C4-2B (cell line): ENCODE measurements at regions not wholly inside any gene's neighbourhood (a gene's known extent, or its start where the extent isn't known, plus 50 kb on each side); places are given as distances from the start of the nearest gene placed in this dataset.

Experiments
- H3K27ac ChIP-seq: fragments of 450-650 bp; 2 replicates; pipeline ENCODE4 v1.5.1; 2017
- ZFX ChIP-seq: fragments of 450-650 bp; IDR thresholded peaks from 2 replicates; pipeline ENCODE4 v1.6.1; 2017
- TF ChIP-seq, protein P1 (sequence below): fragments of 450-650 bp; conservative IDR thresholded peaks from 2 replicates; pipeline ENCODE4 v1.5.1; 2017; ENCODE audit warnings: mild to moderate bottlenecking

DNA sequence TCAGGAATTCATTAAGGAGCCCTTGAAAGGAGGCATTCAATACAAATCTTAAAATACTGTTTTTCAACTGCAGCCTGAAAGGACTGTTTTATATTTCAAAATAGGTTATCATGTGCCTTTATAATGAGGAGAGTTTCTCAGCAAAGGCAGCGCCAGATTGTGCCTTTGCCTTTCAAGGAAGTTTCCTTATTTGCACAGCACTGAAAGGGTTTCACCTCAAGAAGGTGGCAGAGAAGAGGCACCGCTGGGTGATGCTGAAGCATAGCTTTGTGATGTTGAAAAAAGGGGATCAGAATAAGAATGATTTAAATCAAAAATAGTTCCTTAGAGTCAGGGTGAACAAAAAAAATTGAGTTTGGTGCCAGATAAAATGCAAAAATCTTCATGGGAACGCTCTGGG lies 601.0 kb upstream of the KIRREL3 start:
- no peak overlapping the region for H3K27ac ChIP-seq
- TF ChIP-seq, protein P1, sequence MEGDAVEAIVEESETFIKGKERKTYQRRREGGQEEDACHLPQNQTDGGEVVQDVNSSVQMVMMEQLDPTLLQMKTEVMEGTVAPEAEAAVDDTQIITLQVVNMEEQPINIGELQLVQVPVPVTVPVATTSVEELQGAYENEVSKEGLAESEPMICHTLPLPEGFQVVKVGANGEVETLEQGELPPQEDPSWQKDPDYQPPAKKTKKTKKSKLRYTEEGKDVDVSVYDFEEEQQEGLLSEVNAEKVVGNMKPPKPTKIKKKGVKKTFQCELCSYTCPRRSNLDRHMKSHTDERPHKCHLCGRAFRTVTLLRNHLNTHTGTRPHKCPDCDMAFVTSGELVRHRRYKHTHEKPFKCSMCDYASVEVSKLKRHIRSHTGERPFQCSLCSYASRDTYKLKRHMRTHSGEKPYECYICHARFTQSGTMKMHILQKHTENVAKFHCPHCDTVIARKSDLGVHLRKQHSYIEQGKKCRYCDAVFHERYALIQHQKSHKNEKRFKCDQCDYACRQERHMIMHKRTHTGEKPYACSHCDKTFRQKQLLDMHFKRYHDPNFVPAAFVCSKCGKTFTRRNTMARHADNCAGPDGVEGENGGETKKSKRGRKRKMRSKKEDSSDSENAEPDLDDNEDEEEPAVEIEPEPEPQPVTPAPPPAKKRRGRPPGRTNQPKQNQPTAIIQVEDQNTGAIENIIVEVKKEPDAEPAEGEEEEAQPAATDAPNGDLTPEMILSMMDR, result no peak
- TF ChIP-seq ZFX, result no peak

DNA sequence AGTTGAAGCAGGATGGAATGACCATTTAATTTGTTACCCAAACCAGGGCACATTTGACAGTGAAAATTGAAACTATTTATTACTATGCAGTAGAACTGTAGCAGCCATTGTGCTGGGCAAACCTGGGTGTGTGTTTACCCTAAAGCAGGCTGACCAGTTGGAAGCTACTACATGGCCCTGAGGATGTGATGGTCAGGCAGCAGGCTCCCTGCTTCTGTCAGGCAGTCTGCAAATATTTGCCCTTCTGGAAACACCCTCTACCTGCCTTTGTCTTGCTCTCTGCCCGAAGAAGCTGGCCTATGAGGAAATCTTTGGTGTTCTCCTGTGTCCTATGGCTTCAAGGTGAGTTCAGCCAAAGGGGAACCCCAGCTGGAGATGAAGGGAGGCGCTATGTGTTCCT lies 600.1 kb upstream of the KIRREL3 start:
- no peak overlapping the region for H3K27ac ChIP-seq
- TF ChIP-seq ZFX, result no peak
- TF ChIP-seq, protein P1, result no peak

DNA sequence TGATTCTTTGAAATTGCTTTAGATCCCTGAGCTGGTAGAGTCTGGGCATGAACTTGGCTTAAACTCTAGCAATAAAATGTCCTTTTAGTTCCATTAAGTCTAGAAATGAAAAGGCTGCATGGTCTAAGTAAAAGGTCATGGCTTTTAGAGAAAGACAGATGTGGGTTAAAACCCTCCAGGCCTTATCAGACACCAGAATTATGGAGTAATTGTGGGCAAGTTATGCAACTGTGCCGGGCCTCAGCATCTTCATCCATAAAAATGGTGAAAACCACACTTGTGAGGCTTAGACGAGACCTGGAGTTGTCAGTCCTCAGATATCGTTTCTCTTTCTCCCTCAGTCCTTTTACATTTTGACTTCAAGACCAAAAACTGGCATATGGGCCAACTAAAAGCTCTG lies 597.9 kb upstream of the KIRREL3 start:
- no peak overlapping the region for H3K27ac ChIP-seq
- TF ChIP-seq, protein P1, result no peak
- TF ChIP-seq ZFX, result no peak

DNA sequence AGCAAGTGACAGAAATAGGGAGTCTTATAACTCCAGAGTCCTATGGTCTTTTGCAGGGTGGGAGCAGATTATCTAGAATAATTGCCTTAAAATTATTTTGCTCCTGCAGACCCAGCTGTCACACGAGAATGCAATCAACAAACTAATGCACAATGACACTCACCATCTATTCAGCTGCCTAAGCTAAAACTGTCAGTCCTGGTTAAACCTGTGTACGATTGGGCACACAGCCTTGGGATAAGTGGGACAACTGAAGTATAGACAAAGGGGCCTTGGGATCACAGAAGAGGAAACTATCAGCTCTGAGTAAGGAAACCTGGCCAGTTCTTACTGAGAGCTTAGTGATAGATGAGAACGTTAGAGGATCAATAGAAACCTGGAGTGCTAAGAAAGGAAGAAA lies 595.9 kb upstream of the KIRREL3 start:
- H3K27ac ChIP-seq, result no peak overlapping the region
- TF ChIP-seq, protein P1, result no peak
- TF ChIP-seq ZFX, result no peak

DNA sequence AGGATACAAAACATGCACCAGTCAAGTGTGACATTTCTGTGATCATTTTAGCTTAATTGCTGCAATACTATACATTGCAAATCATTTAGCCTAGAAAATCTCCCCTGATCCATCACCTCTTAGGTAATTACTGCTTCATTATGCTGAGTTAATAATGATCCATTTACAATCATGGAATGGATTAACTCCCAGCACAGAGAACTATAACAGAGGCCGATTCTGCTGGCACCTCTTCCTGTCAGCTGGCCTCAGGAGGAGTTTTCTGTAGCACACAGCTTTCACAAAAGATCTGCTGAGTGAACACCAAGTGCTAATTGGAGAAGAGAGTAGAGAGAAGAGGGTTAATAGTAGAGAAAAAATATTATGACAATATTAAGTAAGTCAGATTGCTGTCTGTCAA lies 591.8 kb upstream of the KIRREL3 start:
- no peak for TF ChIP-seq ZFX
- TF ChIP-seq, protein P1, result no peak
- no peak overlapping the region for H3K27ac ChIP-seq

DNA sequence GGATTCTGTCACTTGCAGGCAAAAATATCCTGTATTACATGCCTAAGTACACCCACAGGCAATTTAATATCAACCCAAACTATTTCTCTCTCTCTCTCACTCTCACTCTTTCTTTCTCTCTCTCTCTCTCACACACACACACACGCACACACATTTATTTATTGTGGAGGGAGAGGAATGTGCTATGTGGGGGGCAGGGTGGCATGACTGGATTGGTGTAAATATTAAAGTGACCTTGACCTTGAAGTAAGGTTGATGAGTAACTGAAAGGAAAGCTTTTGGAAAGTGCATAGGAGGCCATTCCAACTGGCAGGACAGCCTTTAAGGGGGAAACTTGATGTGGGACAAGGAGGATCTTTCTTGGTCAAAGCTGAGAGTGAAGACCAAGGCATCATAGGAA lies 589.7 kb upstream of the KIRREL3 start:
- H3K27ac ChIP-seq, result no peak overlapping the region
- TF ChIP-seq, protein P1, result no peak
- TF ChIP-seq ZFX, result no peak

DNA sequence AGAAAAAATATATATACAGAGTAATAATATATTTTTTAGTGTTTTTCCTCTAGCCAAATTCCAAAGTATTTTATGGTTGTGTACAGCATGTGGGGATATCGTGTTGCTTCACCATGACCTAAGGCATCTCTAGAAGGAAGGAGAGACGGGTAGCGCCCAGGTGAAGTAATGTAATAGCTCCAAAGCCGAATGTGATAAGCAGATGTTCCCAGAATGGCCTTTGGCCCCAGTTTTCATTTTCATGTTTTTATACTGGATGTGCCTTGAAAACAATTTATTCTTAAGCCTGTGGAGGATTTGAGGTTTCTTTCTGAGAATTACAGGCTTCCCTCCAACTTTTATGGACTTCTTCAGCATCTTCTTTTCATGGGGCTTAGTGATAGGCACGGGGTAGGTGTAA lies 587.9 kb upstream of the KIRREL3 start:
- H3K27ac ChIP-seq, result no peak overlapping the region
- TF ChIP-seq, protein P1, result no peak
- no peak for TF ChIP-seq ZFX
